Neural progenitor cell (in vitro differentiated cells): ENCODE measurements at regions not wholly inside any gene's neighbourhood (a gene's known extent, or its start where the extent isn't known, plus 50 kb on each side); places are given as distances from the start of the nearest gene placed in this dataset.

Experiments used
- DNase-seq: peaks from one replicate; pipeline ENCODE4 v3.0.0-alpha.2; 2016; ENCODE audit warnings: low spot score
- H2AFZ ChIP-seq: fragments of 200-600 bp; sonication (generic); replicated peaks from 2 replicates; pipeline ENCODE4 v1.6.1; 2016; ENCODE audit warnings: antibody characterized with exemption
- H3F3A ChIP-seq: fragments of 200-600 bp; sonication (generic); 2 replicates; pipeline ENCODE4 v1.6.1; 2016; ENCODE audit warnings: antibody characterized with exemption, low read depth
- H3K27ac ChIP-seq: fragments of 200-600 bp; sonication (generic); 2 replicates; pipeline ENCODE4 v1.5.1; 2016; ENCODE audit warnings: mild to moderate bottlenecking
- H3K27me3 ChIP-seq: fragments of 200-600 bp; sonication (generic); 2 replicates; pipeline ENCODE4 v1.6.1; 2016; ENCODE audit warnings: mild to moderate bottlenecking, moderate library complexity
- H3K36me3 ChIP-seq: fragments of 200-600 bp; sonication (generic); 2 replicates; pipeline ENCODE4 v1.5.1; 2016
- H3K4me1 ChIP-seq: fragments of 200-600 bp; sonication (generic); 2 replicates; pipeline ENCODE4 v1.6.1; 2016; ENCODE audit warnings: mixed run types
- H3K4me2 ChIP-seq: fragments of 200-600 bp; sonication (generic); 2 replicates; pipeline ENCODE4 v1.6.1; 2016
- H3K4me3 ChIP-seq: fragments of 200-600 bp; sonication (generic); 2 replicates; pipeline ENCODE4 v1.5.1; 2016
- H3K79me2 ChIP-seq: fragments of 200-600 bp; sonication (generic); 2 replicates; pipeline ENCODE4 v1.6.1; 2016; ENCODE audit warnings: low read depth
- H3K9ac ChIP-seq: fragments of 200-600 bp; sonication (generic); 2 replicates; pipeline ENCODE4 v1.6.1; 2016
- H3K9me3 ChIP-seq: fragments of 200-600 bp; sonication (generic); 2 replicates; pipeline ENCODE4 v1.5.1; 2016; ENCODE audit warnings: low read depth
- H4K20me1 ChIP-seq: fragments of 200-600 bp; sonication (generic); 2 replicates; pipeline ENCODE4 v1.6.1; 2016; ENCODE audit warnings: low read depth
- H3K27ac Mint-ChIP-seq: 3 replicates; pipeline ENCODE4 v1.8.0; 2021; ENCODE audit warnings: mixed read lengths
- H3K27me3 Mint-ChIP-seq: 2 replicates; pipeline ENCODE4 v1.8.0; 2022; ENCODE audit warnings: low read depth, mild to moderate bottlenecking, inconsistent platforms, moderate library complexity, mixed read lengths; ENCODE audit not compliant: insufficient read depth
- H3K36me3 Mint-ChIP-seq: 3 replicates; pipeline ENCODE4 v1.8.0; 2021; ENCODE audit warnings: mixed read lengths
- H3K4me1 Mint-ChIP-seq: 3 replicates; pipeline ENCODE4 v1.8.0; 2021; ENCODE audit warnings: mixed read lengths
- H3K4me3 Mint-ChIP-seq: 3 replicates; pipeline ENCODE4 v1.8.0; 2021; ENCODE audit warnings: mild to moderate bottlenecking, moderate library complexity, mixed read lengths
- H3K9me3 Mint-ChIP-seq: 3 replicates; pipeline ENCODE4 v1.8.0; 2020; ENCODE audit warnings: mixed read lengths
- CTCF ChIP-seq: fragments of 200-600 bp; sonication (generic); IDR thresholded peaks from 2 replicates; pipeline ENCODE4 v1.5.1; 2017; ENCODE audit warnings: antibody characterized with exemption, mild to moderate bottlenecking
- EZH2 ChIP-seq: fragments of 200-600 bp; sonication (generic); IDR thresholded peaks from 2 replicates; pipeline ENCODE4 v1.6.1; 2017; ENCODE audit warnings: antibody characterized with exemption, mild to moderate bottlenecking, moderate library complexity
- EZH2phosphoT487 ChIP-seq: fragments of 200-600 bp; sonication (generic); IDR thresholded peaks from 2 replicates; pipeline ENCODE4 v1.6.1; 2017; ENCODE audit warnings: antibody characterized with exemption

- no peak overlapping the region for H3K4me3 ChIP-seq
- peak overlapping the region; percentile 88 for H3K27ac Mint-ChIP-seq
- peaks cover 3% of the 10 kb centered on the region for H3K9me3 Mint-ChIP-seq
Observed at GRCh38 chr22:27137871-27138337, 480.5 kb downstream of the MIAT start.

GRCh38 chr22:27138471-27138870 is 481.1 kb downstream of the MIAT start:
- Histone ChIP-seq H3K27me3 (no peaks in the 10 kb centered on the region), H3K4me1 (peaks cover 36% of the 10 kb centered on the region), H3K9me3 (no peaks in the 10 kb centered on the region), H2AFZ (no peak overlapping the region), H3F3A (no peaks in the 10 kb centered on the region), H3K27ac (no peak overlapping the region), H3K4me3 (no peak overlapping the region), H4K20me1 (no peaks in the 10 kb centered on the region), H3K9ac (no peak overlapping the region), H3K79me2 (no peaks in the 10 kb centered on the region), H3K4me2 (no peak overlapping the region), H3K36me3 (no peaks in the 10 kb centered on the region)
- TF ChIP-seq EZH2phosphoT487 (no peak), CTCF (no peak), EZH2 (no peak)
- Mint-ChIP-seq H3K4me1 (peaks cover 56% of the 10 kb centered on the region), H3K9me3 (peaks cover 3% of the 10 kb centered on the region), H3K27ac (peak overlapping the region; percentile 58), H3K4me3 (no peak overlapping the region), H3K36me3 (no peaks in the 10 kb centered on the region), H3K27me3 (peaks cover 9% of the 10 kb centered on the region)
- no peak for DNase-seq

More at GRCh38 chr22:27137871-27138337, 480.5 kb downstream of the MIAT start:
- Histone ChIP-seq H3K27ac (no peak overlapping the region), H3K9me3 (no peaks in the 10 kb centered on the region), H2AFZ (peak overlapping the region; percentile 38), H3F3A (no peaks in the 10 kb centered on the region), H3K9ac (no peak overlapping the region), H3K27me3 (no peaks in the 10 kb centered on the region), H3K36me3 (no peaks in the 10 kb centered on the region), H3K79me2 (no peaks in the 10 kb centered on the region), H4K20me1 (no peaks in the 10 kb centered on the region), H3K4me1 (peaks cover 38% of the 10 kb centered on the region), H3K4me2 (no peak overlapping the region)
- TF ChIP-seq CTCF (no peak), EZH2phosphoT487 (no peak)
- peaks cover 62% of the 10 kb centered on the region for H3K4me1 Mint-ChIP-seq
- H3K36me3 Mint-ChIP-seq = no peaks in the 10 kb centered on the region
- H3K4me3 Mint-ChIP-seq = no peak overlapping the region
- peaks cover 8% of the 10 kb centered on the region for H3K27me3 Mint-ChIP-seq
- peak; percentile 26 for DNase-seq

- no peak overlapping the region for H3K27ac ChIP-seq
- Mint-ChIP-seq H3K27ac (peak overlapping the region; percentile 76), H3K27me3 (peaks cover 12% of the 10 kb centered on the region), H3K4me3 (no peak overlapping the region), H3K9me3 (peaks cover 3% of the 10 kb centered on the region), H3K36me3 (no peaks in the 10 kb centered on the region), H3K4me1 (peaks cover 41% of the 10 kb centered on the region)
- no peaks in the 10 kb centered on the region for H3K79me2 ChIP-seq
- H3K9me3 ChIP-seq = no peaks in the 10 kb centered on the region
- DNase-seq = peak; percentile 31
- no peak overlapping the region for H2AFZ ChIP-seq
- H3K4me1 ChIP-seq = peaks cover 24% of the 10 kb centered on the region
- TF ChIP-seq CTCF = no peak
- H3K9ac ChIP-seq = no peak overlapping the region
- no peaks in the 10 kb centered on the region for H3K27me3 ChIP-seq
- no peaks in the 10 kb centered on the region for H3K36me3 ChIP-seq
- H3K4me2 ChIP-seq = no peak overlapping the region
- H4K20me1 ChIP-seq = no peaks in the 10 kb centered on the region
- H3F3A ChIP-seq = no peaks in the 10 kb centered on the region
- no peak overlapping the region for H3K4me3 ChIP-seq
Observed at GRCh38 chr22:27139935-27140511, 482.6 kb downstream of the MIAT start.
